NCI-H187 treated with DMSO at 0.1 percent for 48 hours (cell line): ENCODE measurements at regions not wholly inside any gene's neighbourhood (a gene's known extent, or its start where the extent isn't known, plus 50 kb on each side); places are given as distances from the start of the nearest gene placed in this dataset.

Source experiments
- DNase-seq: peaks from one replicate; lab custom pipeline; 2025; lab: John Stamatoyannopoulos, UW

- DNase-seq = no peak
These were observed 94.1 kb upstream of the PROK2 start for GRCh38 chr3:71879089-71879488.

GRCh38 chr3:71876135-71877105 is 91.5 kb upstream of the PROK2 start:
- no peak for DNase-seq

GRCh38 chr3:71875461-71875947 is 90.6 kb upstream of the PROK2 start:
- DNase-seq = no peak

- DNase-seq = no peak
These were observed 89.7 kb upstream of the PROK2 start for GRCh38 chr3:71874618-71875017.

- no peak for DNase-seq
These were observed 88.2 kb upstream of the PROK2 start for GRCh38 chr3:71873093-71873611.

- no peak for DNase-seq
These were observed 87.3 kb upstream of the PROK2 start for GRCh38 chr3:71872256-71872655.

- no peak for DNase-seq
These were observed 86.1 kb upstream of the PROK2 start for GRCh38 chr3:71870966-71871512.

GRCh38 chr3:71868876-71869275 is 83.9 kb upstream of the PROK2 start:
- DNase-seq = no peak

- DNase-seq = no peak
These were observed 80.8 kb upstream of the PROK2 start for GRCh38 chr3:71865727-71866126.

GRCh38 chr3:71863563-71864190 is 78.7 kb upstream of the PROK2 start:
- no peak for DNase-seq

- no peak for DNase-seq
These were observed 77.6 kb upstream of the PROK2 start for GRCh38 chr3:71862371-71863140.

- DNase-seq = no peak
These were observed 74.2 kb upstream of the PROK2 start for GRCh38 chr3:71859123-71859519.

- DNase-seq = no peak
These were observed 73.7 kb upstream of the PROK2 start for GRCh38 chr3:71858503-71859122.

- no peak for DNase-seq
These were observed 73.0 kb upstream of the PROK2 start for GRCh38 chr3:71857956-71858355.

- no peak for DNase-seq
These were observed 69.8 kb upstream of the PROK2 start for GRCh38 chr3:71854706-71855105.

- DNase-seq = no peak
These were observed 69.1 kb upstream of the PROK2 start for GRCh38 chr3:71854096-71854495.

- no peak for DNase-seq
These were observed 66.9 kb upstream of the PROK2 start for GRCh38 chr3:71851878-71852277.

- DNase-seq = no peak
These were observed 65.7 kb upstream of the PROK2 start for GRCh38 chr3:71850654-71851053.

GRCh38 chr3:71849681-71850080 is 64.7 kb upstream of the PROK2 start:
- DNase-seq = no peak

GRCh38 chr3:71847794-71848193 is 62.8 kb upstream of the PROK2 start:
- DNase-seq = no peak

GRCh38 chr3:71846185-71846584 is 61.2 kb upstream of the PROK2 start:
- DNase-seq = no peak
